ENCODE measurements at regions not wholly inside any gene's neighbourhood (a gene's known extent, or its start where the extent isn't known, plus 50 kb on each side); places are given as distances from the start of the nearest gene placed in this dataset.

GRCh38 chr3:170809007-170809974 is 60.7 kb downstream of the RPL22L1 start:
- Histone ChIP-seq H3K9me3 (no peaks in the 10 kb centered on the region), H3F3A (replicated peaks; ENCODE audit: insufficient read depth) (peaks cover 12% of the 10 kb centered on the region), H3K4me3 (ENCODE audit: low read depth in 2 of 2, low read length in 1 of 2) (no peak overlapping the region), H3K4me2 (peak overlapping the region; percentile 32; the same call in 1 of the 2 replicates), H3K4me1 (ENCODE audit: control insufficient read depth in 1 of 2, insufficient read depth in 2 of 2, low read depth in 1 of 2, low read length in 1 of 2) (peaks cover 11 to 13% of the 10 kb centered on the region in 2 experiments), H4K20me1 (ENCODE audit: insufficient read depth) (no peaks in the 10 kb centered on the region), H3K9me2 (no peaks in the 10 kb centered on the region), H3K36me3 (replicated peaks in 1 of 2; ENCODE audit: control insufficient read depth in 1 of 2, insufficient read depth in 2 of 2, low read length in 1 of 2) (no peaks in the 10 kb centered on the region), H3K9ac (no peak overlapping the region), H3K79me2 (ENCODE audit: insufficient read depth) (no peaks in the 10 kb centered on the region), H3K27me3 (ENCODE audit: insufficient read depth) (no peaks in the 10 kb centered on the region), H2AFZ (ENCODE audit: low read depth) (peak overlapping the region; percentile 16; the same call in 1 of the 2 replicates), H3K27ac (ENCODE audit: low read depth in 2 of 2, low read length in 1 of 2) (peak overlapping the region; percentile 31 to 48; a peak in 2 of 4 replicates)
- CTCF ChIA-PET = interaction anchor here (0.7 to 9.5 kb wide), 30 partner anchors 10 to 395 kb away, joined by 3 to 316 read pairs (median 4); partner anchors contain the start of genes CLDN11 and SLC7A14
- POLR2A ChIA-PET = interaction anchor here (1.2 kb wide), 1 partner anchor 61 kb away, joined by 3 read pairs; the partner anchor contains the start of gene RPL22L1
- TF ChIP-seq POLR2AphosphoS5 (IDR thresholded peaks at IDR 0.05; ENCODE audit: low read depth, low read length) (peak; percentile 13; the same call in 1 of the 2 replicates), EZH2phosphoT487 (IDR thresholded peaks at IDR 0.05; ENCODE audit: borderline replicate concordance, low read depth) (no peak), SMC3 (IDR thresholded peaks at IDR 0.05; ENCODE audit: low read depth, low read length) (peak; percentile 76), CTCF (IDR thresholded peaks at IDR 0.05) (peak; percentile 79), RAD21 (IDR thresholded peaks at IDR 0.05; ENCODE audit: low read length) (peak; percentile 81), SIN3A (IDR thresholded peaks at IDR 0.05; ENCODE audit: borderline replicate concordance, low read depth, low read length) (no peak), USF2 (IDR thresholded peaks at IDR 0.05; ENCODE audit: borderline replicate concordance, low read depth, low read length) (no peak)
- WGBS (ENCODE audit: low lambda C conversion rate) = 86% methylated on average over 14 of the region's 14 CpGs
- peak; percentile 33 for DNase-seq

GRCh38 chr3:170808041-170808440 is 62.0 kb downstream of the RPL22L1 start:
- H3K9me2 ChIP-seq = no peaks in the 10 kb centered on the region
- no peak overlapping the region for H3K4me2 ChIP-seq
- no peaks in the 10 kb centered on the region for H3K27me3 ChIP-seq (ENCODE audit: insufficient read depth)
- H3K4me3 ChIP-seq (ENCODE audit: low read depth in 2 of 2, low read length in 1 of 2) = no peak overlapping the region
- no peaks in the 10 kb centered on the region for H3K9me3 ChIP-seq
- peaks cover 18% of the 10 kb centered on the region for H3F3A ChIP-seq (replicated peaks; ENCODE audit: insufficient read depth)
- ChIA-PET CTCF (interaction anchor here (2.2 kb wide), 1 partner anchor 394 kb away, joined by 11 read pairs; no protein-coding TSS in a partner anchor), POLR2A (no interaction called here)
- H3K27ac ChIP-seq (ENCODE audit: low read depth in 2 of 2, low read length in 1 of 2) = no peak overlapping the region
- H3K79me2 ChIP-seq (ENCODE audit: insufficient read depth) = no peaks in the 10 kb centered on the region
- 94% methylated on average over 5 of the region's 5 CpGs for WGBS (ENCODE audit: low lambda C conversion rate)
- H3K9ac ChIP-seq = no peak overlapping the region
- no peak for DNase-seq
- peaks cover 11 to 20% of the 10 kb centered on the region in 2 experiments for H3K4me1 ChIP-seq (ENCODE audit: control insufficient read depth in 1 of 2, insufficient read depth in 2 of 2, low read depth in 1 of 2, low read length in 1 of 2)
- H3K36me3 ChIP-seq (replicated peaks in 1 of 2; ENCODE audit: control insufficient read depth in 1 of 2, insufficient read depth in 2 of 2, low read length in 1 of 2) = no peaks in the 10 kb centered on the region
- H2AFZ ChIP-seq (ENCODE audit: low read depth) = no peak overlapping the region
- H4K20me1 ChIP-seq (ENCODE audit: insufficient read depth) = no peaks in the 10 kb centered on the region
- no peak for TF ChIP-seq RFX5 (IDR thresholded peaks at IDR 0.05; ENCODE audit: low read length)
- TF ChIP-seq ELF1 (IDR thresholded peaks at IDR 0.05) = no peak
- TF ChIP-seq EZH2phosphoT487 (IDR thresholded peaks at IDR 0.05; ENCODE audit: borderline replicate concordance, low read depth) = no peak
- TF ChIP-seq TCF12 (IDR thresholded peaks at IDR 0.05) = no peak
- no peak for TF ChIP-seq FOXJ3 (CRISPR knock-in tag; IDR thresholded peaks at IDR 0.05)
- TF ChIP-seq YY1 (IDR thresholded peaks at IDR 0.05; ENCODE audit: low read depth) = no peak
- no peak for TF ChIP-seq REST (IDR thresholded peaks at IDR 0.05; ENCODE audit: low read depth, low read length)
- TF ChIP-seq RCOR1 (IDR thresholded peaks at IDR 0.05; ENCODE audit: low read length) = no peak
- no peak for TF ChIP-seq ZBTB33 (IDR thresholded peaks at IDR 0.05; ENCODE audit: borderline replicate concordance, low read depth)
- no peak for TF ChIP-seq TAF1 (IDR thresholded peaks at IDR 0.05; ENCODE audit: borderline replicate concordance, low read depth, low read length)
- TF ChIP-seq JUND (IDR thresholded peaks at IDR 0.05) = no peak
- no peak for TF ChIP-seq FOSL2 (IDR thresholded peaks at IDR 0.05; ENCODE audit: borderline replicate concordance, low read depth)

All from SK-N-SH (cell line).